Ovary (tissue), 3 donors: ENCODE measurements at regions not wholly inside any gene's neighbourhood (a gene's known extent, or its start where the extent isn't known, plus 50 kb on each side); places are given as distances from the start of the nearest gene placed in this dataset.

Source experiments
- EP300 ChIP-seq: sonication (generic); formaldehyde crosslinking; IDR thresholded peaks from one replicate; pipeline ENCODE4 v1.6.1; 2017; ENCODE audit warnings: antibody characterized with exemption
- TF ChIP-seq, protein P1 (sequence below), 3 donors: fragments of 450-650 bp in 2 of 3; fragments of 200-600 bp in 1 of 3; IDR thresholded peaks; one replicate each; pipeline versions ENCODE4 v1.5.1 to v1.8.0; 2016 to 2022; ENCODE audit warnings: antibody characterized with exemption in 3 of 3, mild to moderate bottlenecking in 1 of 3
- donor health status: DM: no; HTN: no; CAD: no.

DNA sequence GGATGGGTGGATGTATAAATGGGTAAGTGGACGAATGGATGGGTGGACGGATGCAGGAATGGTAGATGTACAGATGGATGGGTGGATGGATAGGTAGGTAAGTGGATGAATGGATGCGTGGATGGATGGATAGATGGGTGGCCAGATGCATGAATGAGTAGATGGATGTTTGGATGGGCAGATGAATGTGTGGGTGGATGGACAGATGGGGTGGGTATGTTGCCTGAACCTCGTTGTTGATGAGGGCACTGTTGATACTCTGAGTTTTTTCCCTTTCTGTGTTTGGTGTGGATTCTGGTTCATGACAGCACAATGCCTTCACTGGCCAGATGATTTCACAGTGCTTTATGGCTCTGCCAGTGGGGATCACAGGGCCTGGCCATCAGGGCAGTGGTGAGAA lies 208.3 kb downstream of the NPIPB11 start:
- no peak for TF ChIP-seq EP300
- TF ChIP-seq, protein P1, sequence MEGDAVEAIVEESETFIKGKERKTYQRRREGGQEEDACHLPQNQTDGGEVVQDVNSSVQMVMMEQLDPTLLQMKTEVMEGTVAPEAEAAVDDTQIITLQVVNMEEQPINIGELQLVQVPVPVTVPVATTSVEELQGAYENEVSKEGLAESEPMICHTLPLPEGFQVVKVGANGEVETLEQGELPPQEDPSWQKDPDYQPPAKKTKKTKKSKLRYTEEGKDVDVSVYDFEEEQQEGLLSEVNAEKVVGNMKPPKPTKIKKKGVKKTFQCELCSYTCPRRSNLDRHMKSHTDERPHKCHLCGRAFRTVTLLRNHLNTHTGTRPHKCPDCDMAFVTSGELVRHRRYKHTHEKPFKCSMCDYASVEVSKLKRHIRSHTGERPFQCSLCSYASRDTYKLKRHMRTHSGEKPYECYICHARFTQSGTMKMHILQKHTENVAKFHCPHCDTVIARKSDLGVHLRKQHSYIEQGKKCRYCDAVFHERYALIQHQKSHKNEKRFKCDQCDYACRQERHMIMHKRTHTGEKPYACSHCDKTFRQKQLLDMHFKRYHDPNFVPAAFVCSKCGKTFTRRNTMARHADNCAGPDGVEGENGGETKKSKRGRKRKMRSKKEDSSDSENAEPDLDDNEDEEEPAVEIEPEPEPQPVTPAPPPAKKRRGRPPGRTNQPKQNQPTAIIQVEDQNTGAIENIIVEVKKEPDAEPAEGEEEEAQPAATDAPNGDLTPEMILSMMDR (IDR thresholded peaks at IDR 0.05) = no peak
